GM18526 (cell line): ENCODE measurements at regions not wholly inside any gene's neighbourhood (a gene's known extent, or its start where the extent isn't known, plus 50 kb on each side); places are given as distances from the start of the nearest gene placed in this dataset.

Source experiments
- POLR2A ChIP-seq: IDR thresholded peaks from 3 replicates; pipeline ENCODE4 v1.6.1; 2011; ENCODE audit not compliant: insufficient read length; ENCODE audit errors: extremely low read depth

GRCh38 chr7:65317372-65317771 is 56.3 kb upstream of the ZNF92 start:
- no peak for TF ChIP-seq POLR2A

- no peak for TF ChIP-seq POLR2A
Measured at GRCh38 chr7:65310761-65311160, 62.9 kb upstream of the ZNF92 start.

GRCh38 chr7:65308300-65308678 is 65.4 kb upstream of the ZNF92 start:
- no peak for TF ChIP-seq POLR2A

- no peak for TF ChIP-seq POLR2A
Measured at GRCh38 chr7:65307651-65308299, 65.9 kb upstream of the ZNF92 start.

- no peak for TF ChIP-seq POLR2A
Measured at GRCh38 chr7:65304175-65304574, 69.5 kb upstream of the ZNF92 start.

- no peak for TF ChIP-seq POLR2A
Measured at GRCh38 chr7:65302883-65303282, 70.8 kb upstream of the ZNF92 start.

GRCh38 chr7:65301007-65301406 is 72.6 kb upstream of the ZNF92 start:
- TF ChIP-seq POLR2A: no peak

- TF ChIP-seq POLR2A: no peak
Measured at GRCh38 chr7:65295409-65295808, 78.2 kb upstream of the ZNF92 start.

- no peak for TF ChIP-seq POLR2A
Measured at GRCh38 chr7:65287023-65287422, 86.6 kb upstream of the ZNF92 start.

GRCh38 chr7:65285906-65286864 is 87.5 kb upstream of the ZNF92 start:
- no peak for TF ChIP-seq POLR2A

GRCh38 chr7:65279795-65280194 is 93.9 kb upstream of the ZNF92 start:
- TF ChIP-seq POLR2A: no peak

- no peak for TF ChIP-seq POLR2A
Measured at GRCh38 chr7:65276822-65277221, 96.8 kb upstream of the ZNF92 start.

- peak; percentile 35 for TF ChIP-seq POLR2A
Measured at GRCh38 chr7:65269150-65269856, 104.4 kb upstream of the ZNF92 start.

GRCh38 chr7:65268782-65269149 is 104.9 kb upstream of the ZNF92 start:
- TF ChIP-seq POLR2A: no peak

GRCh38 chr7:65265933-65266519 is 107.6 kb upstream of the ZNF92 start:
- TF ChIP-seq POLR2A: no peak
